Smooth muscle cell (in vitro differentiated cells): ENCODE measurements at regions not wholly inside any gene's neighbourhood (a gene's known extent, or its start where the extent isn't known, plus 50 kb on each side); places are given as distances from the start of the nearest gene placed in this dataset.

Source experiments
- DNase-seq: peaks from one replicate; lab custom pipeline; 2025; ENCODE audit not compliant: unreplicated experiment; lab: John Stamatoyannopoulos, UW
- H2AFZ ChIP-seq: fragments of 200-600 bp; sonication (generic); 2 replicates; pipeline ENCODE4 v1.6.0; 2016; ENCODE audit warnings: antibody characterized with exemption, low read depth, mild to moderate bottlenecking
- H3F3A ChIP-seq: fragments of 200-600 bp; sonication (generic); 2 replicates; pipeline ENCODE4 v1.6.0; 2017; ENCODE audit warnings: antibody characterized with exemption, low read depth
- H3K27ac ChIP-seq: fragments of 200-600 bp; sonication (generic); 2 replicates; pipeline ENCODE4 v1.5.1; 2016; ENCODE audit warnings: low read depth, mild to moderate bottlenecking
- H3K27me3 ChIP-seq: fragments of 200-600 bp; sonication (generic); 2 replicates; pipeline ENCODE4 v1.6.1; 2016; ENCODE audit warnings: low read depth, mild to moderate bottlenecking
- H3K36me3 ChIP-seq: fragments of 200-600 bp; sonication (generic); 2 replicates; pipeline ENCODE4 v1.5.1; 2016; ENCODE audit warnings: low read depth
- H3K4me1 ChIP-seq: fragments of 200-600 bp; sonication (generic); 2 replicates; pipeline ENCODE4 v1.5.1; 2016; ENCODE audit warnings: low read depth
- H3K4me2 ChIP-seq: fragments of 200-600 bp; sonication (generic); 2 replicates; pipeline ENCODE4 v1.6.0; 2016; ENCODE audit warnings: mild to moderate bottlenecking
- H3K4me3 ChIP-seq: fragments of 200-600 bp; sonication (generic); 2 replicates; pipeline ENCODE4 v1.5.1; 2016; ENCODE audit warnings: mild to moderate bottlenecking
- H3K79me2 ChIP-seq: fragments of 200-600 bp; sonication (generic); 2 replicates; pipeline ENCODE4 v1.6.0; 2016; ENCODE audit warnings: low read depth, mild to moderate bottlenecking
- H3K9ac ChIP-seq: fragments of 200-600 bp; sonication (generic); 2 replicates; pipeline ENCODE4 v1.6.0; 2016; ENCODE audit warnings: low read depth
- H3K9me3 ChIP-seq: fragments of 200-600 bp; sonication (generic); replicated peaks from 2 replicates; pipeline ENCODE4 v1.5.1; 2016; ENCODE audit warnings: low read depth
- H4K20me1 ChIP-seq: fragments of 200-600 bp; sonication (generic); 2 replicates; pipeline ENCODE4 v1.6.0; 2016; ENCODE audit warnings: low read depth
- WGBS: methylation state at CpG from one replicate; pipeline ENCODE4 v1.1.7; 2016; ENCODE audit warnings: low lambda C conversion rate; 5-methylcytosine and 5-hydroxymethylcytosine counted together
- TF ChIP-seq, protein P1 (sequence below): fragments of 200-600 bp; sonication (generic); IDR thresholded peaks from 2 replicates; pipeline ENCODE4 v1.5.1; 2017; ENCODE audit warnings: borderline replicate concordance, mild to moderate bottlenecking, antibody characterized with exemption; ENCODE audit not compliant: insufficient read depth, poor library complexity, severe bottlenecking

DNA sequence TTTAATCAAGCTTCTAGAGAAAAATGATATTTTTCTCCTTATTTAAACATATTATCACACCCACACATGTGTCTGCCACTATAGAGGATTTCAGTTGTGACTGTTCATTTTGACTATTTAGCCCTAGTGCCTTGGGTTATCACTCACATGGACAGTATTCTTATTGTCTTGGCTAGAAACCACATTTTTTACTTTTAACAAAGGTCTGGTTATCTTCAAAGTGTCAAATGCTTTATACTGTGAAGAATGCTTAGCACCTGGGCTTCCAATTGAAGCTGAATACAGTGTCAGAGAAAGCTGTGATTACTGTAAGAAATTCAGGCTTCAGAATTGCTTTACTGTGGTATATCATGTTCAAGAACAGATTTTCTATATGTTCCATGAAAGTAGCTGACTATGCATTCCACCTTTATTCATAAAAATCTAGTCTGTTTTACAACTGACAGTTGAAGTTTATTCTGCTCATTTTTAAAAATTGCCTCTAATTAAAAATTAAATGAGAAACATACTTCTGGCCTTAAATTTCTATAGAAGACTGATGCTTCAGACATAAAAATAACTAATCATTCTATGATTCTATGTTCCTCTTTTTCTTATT lies 278.6 kb downstream of the SEMA3D start:
- TF ChIP-seq, protein P1, sequence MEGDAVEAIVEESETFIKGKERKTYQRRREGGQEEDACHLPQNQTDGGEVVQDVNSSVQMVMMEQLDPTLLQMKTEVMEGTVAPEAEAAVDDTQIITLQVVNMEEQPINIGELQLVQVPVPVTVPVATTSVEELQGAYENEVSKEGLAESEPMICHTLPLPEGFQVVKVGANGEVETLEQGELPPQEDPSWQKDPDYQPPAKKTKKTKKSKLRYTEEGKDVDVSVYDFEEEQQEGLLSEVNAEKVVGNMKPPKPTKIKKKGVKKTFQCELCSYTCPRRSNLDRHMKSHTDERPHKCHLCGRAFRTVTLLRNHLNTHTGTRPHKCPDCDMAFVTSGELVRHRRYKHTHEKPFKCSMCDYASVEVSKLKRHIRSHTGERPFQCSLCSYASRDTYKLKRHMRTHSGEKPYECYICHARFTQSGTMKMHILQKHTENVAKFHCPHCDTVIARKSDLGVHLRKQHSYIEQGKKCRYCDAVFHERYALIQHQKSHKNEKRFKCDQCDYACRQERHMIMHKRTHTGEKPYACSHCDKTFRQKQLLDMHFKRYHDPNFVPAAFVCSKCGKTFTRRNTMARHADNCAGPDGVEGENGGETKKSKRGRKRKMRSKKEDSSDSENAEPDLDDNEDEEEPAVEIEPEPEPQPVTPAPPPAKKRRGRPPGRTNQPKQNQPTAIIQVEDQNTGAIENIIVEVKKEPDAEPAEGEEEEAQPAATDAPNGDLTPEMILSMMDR = no peak
- Histone ChIP-seq H3K27me3 (no peaks in the 10 kb centered on the region), H3K4me1 (peaks cover under 1% of the 10 kb centered on the region), H3F3A (no peaks in the 10 kb centered on the region), H2AFZ (peak overlapping the region; percentile 9), H3K4me2 (no peak overlapping the region), H3K9me3 (no peaks in the 10 kb centered on the region), H3K79me2 (no peaks in the 10 kb centered on the region), H3K4me3 (no peak overlapping the region), H4K20me1 (no peaks in the 10 kb centered on the region), H3K9ac (no peak overlapping the region), H3K36me3 (no peaks in the 10 kb centered on the region), H3K27ac (no peak overlapping the region)
- no peak for DNase-seq

- TF ChIP-seq, protein P1 = no peak
- no peaks in the 10 kb centered on the region for H3K9me3 ChIP-seq
Measured at GRCh38 chr7:84906889-84907288, 280.0 kb downstream of the SEMA3D start.

DNA sequence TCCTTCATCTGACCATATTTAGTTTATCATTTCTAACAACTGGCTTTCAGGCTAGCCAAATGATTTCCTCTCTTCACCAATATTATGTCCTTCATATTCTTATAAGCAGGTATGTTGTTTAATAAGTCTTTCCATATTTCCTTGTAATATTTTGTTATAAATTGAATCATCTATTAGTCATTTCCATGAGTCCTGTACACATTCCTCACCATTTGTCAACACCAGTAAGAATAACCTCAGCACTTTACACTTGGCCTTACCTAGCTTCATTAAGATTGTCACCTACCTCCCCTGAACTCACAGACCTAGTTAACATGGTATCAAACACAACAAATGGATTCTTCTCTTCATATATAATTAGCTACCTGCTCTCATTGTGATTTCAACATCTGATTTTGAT lies 282.3 kb downstream of the SEMA3D start:
- no peaks in the 10 kb centered on the region for H3K4me1 ChIP-seq
- no peaks in the 10 kb centered on the region for H3K36me3 ChIP-seq
- H3K79me2 ChIP-seq = no peaks in the 10 kb centered on the region
- no peaks in the 10 kb centered on the region for H3F3A ChIP-seq
- TF ChIP-seq, protein P1 = no peak
- no peaks in the 10 kb centered on the region for H3K9me3 ChIP-seq
- no peak overlapping the region for H2AFZ ChIP-seq
- no peak for DNase-seq
- no peaks in the 10 kb centered on the region for H4K20me1 ChIP-seq
- H3K27ac ChIP-seq = no peak overlapping the region
- no peak overlapping the region for H3K9ac ChIP-seq
- H3K4me3 ChIP-seq = no peak overlapping the region
- H3K4me2 ChIP-seq = no peak overlapping the region
- no peaks in the 10 kb centered on the region for H3K27me3 ChIP-seq

More at GRCh38 chr7:84906889-84907288, 280.0 kb downstream of the SEMA3D start:
- Histone ChIP-seq H3K36me3 (no peaks in the 10 kb centered on the region), H3K4me2 (no peak overlapping the region), H2AFZ (no peak overlapping the region), H3K9ac (no peak overlapping the region), H3F3A (no peaks in the 10 kb centered on the region), H3K79me2 (no peaks in the 10 kb centered on the region), H3K4me3 (no peak overlapping the region), H4K20me1 (no peaks in the 10 kb centered on the region), H3K27me3 (no peaks in the 10 kb centered on the region), H3K4me1 (no peaks in the 10 kb centered on the region), H3K27ac (no peak overlapping the region)
- 89% methylated on average over 4 of the region's 4 CpGs for WGBS
- DNase-seq = no peak

- DNase-seq = no peak
- Histone ChIP-seq H3K4me2 (no peak overlapping the region), H3K27me3 (no peaks in the 10 kb centered on the region), H3K36me3 (no peaks in the 10 kb centered on the region), H3K9ac (no peak overlapping the region), H3F3A (no peaks in the 10 kb centered on the region), H3K4me1 (no peaks in the 10 kb centered on the region), H3K4me3 (no peak overlapping the region), H4K20me1 (no peaks in the 10 kb centered on the region), H2AFZ (no peak overlapping the region), H3K9me3 (no peaks in the 10 kb centered on the region), H3K27ac (no peak overlapping the region), H3K79me2 (no peaks in the 10 kb centered on the region)
- TF ChIP-seq, protein P1 = no peak
Measured at GRCh38 chr7:84901366-84901765, 285.5 kb downstream of the SEMA3D start.
